Left ventricle myocardium inferior (tissue), 1 donor: ENCODE measurements at regions not wholly inside any gene's neighbourhood (a gene's known extent, or its start where the extent isn't known, plus 50 kb on each side); places are given as distances from the start of the nearest gene placed in this dataset.

Source experiments
- DNase-seq: peaks from one replicate; pipeline ENCODE4 v3.0.0-alpha.2; 2020
- H3K27ac ChIP-seq: fragments of 200-600 bp; replicated peaks from 2 replicates; pipeline ENCODE4 v1.8.0; 2021
- H3K27me3 ChIP-seq: fragments of 200-600 bp; 2 replicates; pipeline ENCODE4 v1.8.0; 2021; ENCODE audit warnings: low read depth
- H3K36me3 ChIP-seq: fragments of 200-600 bp; 2 replicates; pipeline ENCODE4 v1.8.0; 2021
- H3K4me1 ChIP-seq: fragments of 200-600 bp; 2 replicates; pipeline ENCODE4 v1.8.0; 2021
- H3K4me3 ChIP-seq: fragments of 200-600 bp; 2 replicates; pipeline ENCODE4 v1.8.0; 2021; ENCODE audit warnings: mild to moderate bottlenecking, moderate library complexity
- H3K9me3 ChIP-seq: fragments of 200-600 bp; replicated peaks from 2 replicates; pipeline ENCODE4 v1.8.0; 2021
- intact Hi-C: fragments of 100-400 bp; cut with micrococcal nuclease; formaldehyde crosslinking; loops from one replicate; pipeline ENCODE4 v1.11.0; 2022
- TF ChIP-seq, protein P1 (sequence below): fragments of 200-600 bp; IDR thresholded peaks from 2 replicates; pipeline ENCODE4 v1.8.0; 2021; ENCODE audit warnings: antibody characterized with exemption, mild to moderate bottlenecking, borderline replicate concordance
- donor health status: DM: no; HTN: yes; CAD: no; lungs with severe emphysema.

DNA sequence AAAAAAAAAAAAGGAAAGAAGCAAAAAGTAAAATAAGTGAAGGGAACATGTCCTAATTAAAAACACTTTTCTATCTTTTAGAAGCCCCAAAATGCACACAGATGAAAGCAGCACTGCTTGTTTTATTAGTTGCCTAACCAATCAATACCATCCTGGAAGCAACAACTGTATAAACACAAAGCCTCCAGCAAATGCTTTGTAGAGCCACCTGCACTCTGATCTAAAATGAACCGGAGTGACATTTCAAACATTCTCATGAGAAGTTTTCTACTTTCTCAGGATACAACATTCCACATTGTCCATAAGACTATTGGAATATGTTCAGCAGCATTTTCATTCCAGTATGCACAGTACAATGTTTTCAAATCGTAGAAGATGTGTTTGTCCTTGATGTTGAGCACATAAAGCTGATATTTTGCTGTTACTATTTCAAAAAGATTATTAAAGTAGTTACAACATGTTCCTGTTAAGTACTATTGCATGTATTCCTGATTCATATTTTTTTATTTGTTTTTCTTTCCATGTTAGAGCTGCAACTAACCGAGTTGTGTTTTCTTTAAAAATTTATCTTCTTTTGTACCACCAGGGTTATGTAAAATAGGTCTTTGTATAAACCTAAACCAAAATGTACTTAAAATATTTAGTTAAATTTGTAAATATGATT, 50.3 kb upstream of the PLSCR5 start:
- H3K4me3 ChIP-seq: no peak overlapping the region

More for the DNA sequence above, 50.3 kb upstream of the PLSCR5 start:
- H3K27ac ChIP-seq: no peak overlapping the region
- intact Hi-C loops: no loop called here
- H3K27me3 ChIP-seq: no peaks in the 10 kb centered on the region
- H3K36me3 ChIP-seq: no peaks in the 10 kb centered on the region
- H3K9me3 ChIP-seq: peaks cover 18% of the 10 kb centered on the region
- no peak for DNase-seq
- H3K4me1 ChIP-seq: no peaks in the 10 kb centered on the region
- TF ChIP-seq, protein P1, sequence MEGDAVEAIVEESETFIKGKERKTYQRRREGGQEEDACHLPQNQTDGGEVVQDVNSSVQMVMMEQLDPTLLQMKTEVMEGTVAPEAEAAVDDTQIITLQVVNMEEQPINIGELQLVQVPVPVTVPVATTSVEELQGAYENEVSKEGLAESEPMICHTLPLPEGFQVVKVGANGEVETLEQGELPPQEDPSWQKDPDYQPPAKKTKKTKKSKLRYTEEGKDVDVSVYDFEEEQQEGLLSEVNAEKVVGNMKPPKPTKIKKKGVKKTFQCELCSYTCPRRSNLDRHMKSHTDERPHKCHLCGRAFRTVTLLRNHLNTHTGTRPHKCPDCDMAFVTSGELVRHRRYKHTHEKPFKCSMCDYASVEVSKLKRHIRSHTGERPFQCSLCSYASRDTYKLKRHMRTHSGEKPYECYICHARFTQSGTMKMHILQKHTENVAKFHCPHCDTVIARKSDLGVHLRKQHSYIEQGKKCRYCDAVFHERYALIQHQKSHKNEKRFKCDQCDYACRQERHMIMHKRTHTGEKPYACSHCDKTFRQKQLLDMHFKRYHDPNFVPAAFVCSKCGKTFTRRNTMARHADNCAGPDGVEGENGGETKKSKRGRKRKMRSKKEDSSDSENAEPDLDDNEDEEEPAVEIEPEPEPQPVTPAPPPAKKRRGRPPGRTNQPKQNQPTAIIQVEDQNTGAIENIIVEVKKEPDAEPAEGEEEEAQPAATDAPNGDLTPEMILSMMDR: no peak
